Suprapubic skin (tissue), 4 donors: ENCODE measurements at regions not wholly inside any gene's neighbourhood (a gene's known extent, or its start where the extent isn't known, plus 50 kb on each side); places are given as distances from the start of the nearest gene placed in this dataset.

Source experiments
- DNase-seq, 2 donors: peaks; one replicate each; pipeline ENCODE4 v3.0.0-alpha.2; 2019; ENCODE audit warnings: low spot score in 2 of 2
- H3K27ac ChIP-seq: fragments of 200-600 bp; sonication (generic); one replicate; pipeline ENCODE4 v1.5.1; 2019
- H3K27me3 ChIP-seq: fragments of 200-600 bp; sonication (generic); one replicate; pipeline ENCODE4 v1.5.1; 2019
- H3K36me3 ChIP-seq: fragments of 200-600 bp; sonication (generic); one replicate; pipeline ENCODE4 v1.5.1; 2019
- H3K4me1 ChIP-seq: fragments of 200-600 bp; sonication (generic); one replicate; pipeline ENCODE4 v1.5.1; 2019
- H3K4me3 ChIP-seq: fragments of 200-600 bp; sonication (generic); one replicate; pipeline ENCODE4 v1.5.1; 2019; ENCODE audit warnings: mild to moderate bottlenecking
- H3K9me3 ChIP-seq: fragments of 200-600 bp; sonication (generic); one replicate; pipeline ENCODE4 v1.5.1; 2019
- EP300 ChIP-seq: sonication (generic); formaldehyde crosslinking; IDR thresholded peaks from one replicate; pipeline ENCODE4 v1.6.1; 2017; ENCODE audit warnings: antibody characterized with exemption
- POLR2A ChIP-seq, 2 donors: fragments of 450-650 bp; IDR thresholded peaks; one replicate each; pipeline ENCODE4 v1.6.1; 2017; ENCODE audit warnings: antibody characterized with exemption in 2 of 2, mild to moderate bottlenecking in 2 of 2, moderate library complexity in 2 of 2
- POLR2AphosphoS5 ChIP-seq, 3 donors: sonication (generic); formaldehyde crosslinking; IDR thresholded peaks; one replicate each; pipeline ENCODE4 v1.6.1; 2017; ENCODE audit warnings: antibody characterized with exemption in 3 of 3
- WGBS: methylation state at CpG from one replicate; pipeline ENCODE4 v1.1.5; 2018; 5-methylcytosine and 5-hydroxymethylcytosine counted together
- TF ChIP-seq, protein P1 (sequence below), 2 donors: fragments of 200-600 bp in 1 of 2; fragments of 450-650 bp in 1 of 2; sonication (generic) in 1 of 2; IDR thresholded peaks; one replicate each; pipeline ENCODE4 v1.5.1; 2016 to 2019; ENCODE audit warnings: antibody characterized with exemption in 2 of 2, mild to moderate bottlenecking in 1 of 2, moderate library complexity in 1 of 2

GRCh38 chr3:51621091-51621892, 49.8 kb upstream of the TEX264 start:
- H3K9me3 ChIP-seq: no peaks in the 10 kb centered on the region
- TF ChIP-seq POLR2AphosphoS5 (IDR thresholded peaks at IDR 0.05): no peak
- TF ChIP-seq, protein P1, sequence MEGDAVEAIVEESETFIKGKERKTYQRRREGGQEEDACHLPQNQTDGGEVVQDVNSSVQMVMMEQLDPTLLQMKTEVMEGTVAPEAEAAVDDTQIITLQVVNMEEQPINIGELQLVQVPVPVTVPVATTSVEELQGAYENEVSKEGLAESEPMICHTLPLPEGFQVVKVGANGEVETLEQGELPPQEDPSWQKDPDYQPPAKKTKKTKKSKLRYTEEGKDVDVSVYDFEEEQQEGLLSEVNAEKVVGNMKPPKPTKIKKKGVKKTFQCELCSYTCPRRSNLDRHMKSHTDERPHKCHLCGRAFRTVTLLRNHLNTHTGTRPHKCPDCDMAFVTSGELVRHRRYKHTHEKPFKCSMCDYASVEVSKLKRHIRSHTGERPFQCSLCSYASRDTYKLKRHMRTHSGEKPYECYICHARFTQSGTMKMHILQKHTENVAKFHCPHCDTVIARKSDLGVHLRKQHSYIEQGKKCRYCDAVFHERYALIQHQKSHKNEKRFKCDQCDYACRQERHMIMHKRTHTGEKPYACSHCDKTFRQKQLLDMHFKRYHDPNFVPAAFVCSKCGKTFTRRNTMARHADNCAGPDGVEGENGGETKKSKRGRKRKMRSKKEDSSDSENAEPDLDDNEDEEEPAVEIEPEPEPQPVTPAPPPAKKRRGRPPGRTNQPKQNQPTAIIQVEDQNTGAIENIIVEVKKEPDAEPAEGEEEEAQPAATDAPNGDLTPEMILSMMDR (IDR thresholded peaks at IDR 0.05): no peak
- no peak for TF ChIP-seq EP300
- TF ChIP-seq POLR2A (IDR thresholded peaks at IDR 0.05): no peak
- no peaks in the 10 kb centered on the region for H3K36me3 ChIP-seq
- no peaks in the 10 kb centered on the region for H3K27me3 ChIP-seq
- H3K4me1 ChIP-seq: peaks cover 41% of the 10 kb centered on the region
- DNase-seq: no peak
- 22% methylated on average over 2 of the region's 2 CpGs for WGBS
- H3K4me3 ChIP-seq: no peak overlapping the region
- H3K27ac ChIP-seq: peak overlapping the region; percentile 77
